ENCODE measurements at regions not wholly inside any gene's neighbourhood (a gene's known extent, or its start where the extent isn't known, plus 50 kb on each side); places are given as distances from the start of the nearest gene placed in this dataset.
"Not testable (repeated sequence)": the region's sequence is repeated elsewhere in the genome, so short reads cannot be mapped to it uniquely, and the experiment has no call there.

- no peak for DNase-seq
These were observed 335.0 kb upstream of the CTNNB1 start for GRCh38 chr3:40864146-40864782.

- DNase-seq, result no peak
These were observed 334.4 kb upstream of the CTNNB1 start for GRCh38 chr3:40864915-40865314.

- no peak for DNase-seq
These were observed 331.5 kb upstream of the CTNNB1 start for GRCh38 chr3:40867797-40868196.

- DNase-seq, result no peak
These were observed 330.3 kb upstream of the CTNNB1 start for GRCh38 chr3:40869013-40869412.

GRCh38 chr3:40869939-40870338 lies 329.4 kb upstream of the CTNNB1 start:
- DNase-seq, result no peak

- no peak for DNase-seq
These were observed 327.9 kb upstream of the CTNNB1 start for GRCh38 chr3:40871394-40871793.

- no peak for DNase-seq
These were observed 326.9 kb upstream of the CTNNB1 start for GRCh38 chr3:40872258-40872920.

GRCh38 chr3:40873476-40873875 lies 325.8 kb upstream of the CTNNB1 start:
- no peak for DNase-seq

- no peak for DNase-seq
These were observed 325.2 kb upstream of the CTNNB1 start for GRCh38 chr3:40873934-40874699.

GRCh38 chr3:40875581-40875980 lies 323.7 kb upstream of the CTNNB1 start:
- no peak for DNase-seq

- DNase-seq, result no peak
These were observed 323.3 kb upstream of the CTNNB1 start for GRCh38 chr3:40876009-40876408.

- no peak for DNase-seq
These were observed 322.8 kb upstream of the CTNNB1 start for GRCh38 chr3:40876496-40876895.

- DNase-seq, result no peak
These were observed 321.5 kb upstream of the CTNNB1 start for GRCh38 chr3:40877631-40878463.

- DNase-seq, result no peak
These were observed 320.8 kb upstream of the CTNNB1 start for GRCh38 chr3:40878464-40878905.

- no peak for DNase-seq
These were observed 313.9 kb upstream of the CTNNB1 start for GRCh38 chr3:40885430-40885829.

- no peak for DNase-seq
These were observed 312.5 kb upstream of the CTNNB1 start for GRCh38 chr3:40886660-40887425.

- no peak for DNase-seq
These were observed 308.1 kb upstream of the CTNNB1 start for GRCh38 chr3:40891186-40891585.

- no peak for DNase-seq
These were observed 304.2 kb upstream of the CTNNB1 start for GRCh38 chr3:40895109-40895508.

GRCh38 chr3:40899286-40899712 lies 300.0 kb upstream of the CTNNB1 start:
- no peak for DNase-seq

- no peak for DNase-seq
These were observed 298.0 kb upstream of the CTNNB1 start for GRCh38 chr3:40901298-40901697.

GRCh38 chr3:40901796-40902195 lies 297.5 kb upstream of the CTNNB1 start:
- DNase-seq, result no peak

- not testable (repeated sequence) for DNase-seq
These were observed 291.3 kb upstream of the CTNNB1 start for GRCh38 chr3:40907907-40908465.
